HG03439 (cell line): ENCODE measurements at regions not wholly inside any gene's neighbourhood (a gene's known extent, or its start where the extent isn't known, plus 50 kb on each side); places are given as distances from the start of the nearest gene placed in this dataset.

Source experiments
- ATAC-seq: cut with Tn5 transposase; IDR thresholded peaks from one replicate; pipeline ENCODE4 v1.9.1; 2021; ENCODE audit warnings: mild to moderate bottlenecking, moderate library complexity; ENCODE audit not compliant: unreplicated experiment

- ATAC-seq = no peak
Measured at GRCh38 chr13:79681069-79681468, 200.1 kb downstream of the NDFIP2 start.

GRCh38 chr13:79680485-79680884, 199.5 kb downstream of the NDFIP2 start:
- no peak for ATAC-seq

DNA sequence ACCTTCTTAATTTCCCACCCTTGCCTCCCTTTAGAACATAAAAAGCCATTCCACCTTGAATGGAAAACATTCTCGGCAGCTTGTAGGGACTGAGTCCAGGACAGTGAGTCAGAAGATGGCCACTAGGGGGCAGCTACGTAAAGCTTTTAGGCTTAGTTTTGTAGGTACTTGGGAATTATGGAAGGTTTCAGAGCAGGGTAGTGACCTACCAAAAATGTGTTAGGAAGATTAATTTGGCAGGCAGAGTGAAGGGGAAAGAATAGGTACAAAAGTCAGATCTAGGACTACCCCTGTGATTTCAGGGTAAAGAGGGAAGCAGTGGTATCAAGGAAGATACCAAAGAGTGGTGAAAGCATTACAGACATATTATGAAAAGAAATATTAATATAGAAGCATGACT, 198.4 kb downstream of the NDFIP2 start:
- peak; percentile 72 for ATAC-seq

DNA sequence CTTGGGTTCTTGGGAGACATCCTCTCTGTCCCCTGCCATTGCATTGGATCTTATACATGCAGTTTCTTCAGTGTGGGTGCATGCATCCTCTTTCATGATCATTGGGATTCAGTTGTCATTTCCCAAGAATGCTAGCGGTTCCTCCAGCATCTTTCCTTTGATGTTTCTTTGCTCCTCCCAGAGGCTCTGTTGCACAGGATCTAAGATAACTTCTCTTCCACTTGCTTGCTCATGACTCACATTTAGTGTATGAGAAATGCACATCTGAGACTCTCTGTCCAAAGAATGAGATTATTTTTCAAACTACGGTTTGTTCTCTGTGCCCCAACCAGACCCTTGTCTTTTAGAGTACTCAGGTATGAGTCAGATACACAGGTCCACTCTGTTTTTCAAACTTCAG, 197.1 kb downstream of the NDFIP2 start:
- ATAC-seq = no peak

- ATAC-seq = no peak
Measured at GRCh38 chr13:79675931-79676660, 195.1 kb downstream of the NDFIP2 start.

- no peak for ATAC-seq
Measured at GRCh38 chr13:79674765-79675515, 194.0 kb downstream of the NDFIP2 start.

- no peak for ATAC-seq
Measured at GRCh38 chr13:79673993-79674377, 193.0 kb downstream of the NDFIP2 start.

DNA sequence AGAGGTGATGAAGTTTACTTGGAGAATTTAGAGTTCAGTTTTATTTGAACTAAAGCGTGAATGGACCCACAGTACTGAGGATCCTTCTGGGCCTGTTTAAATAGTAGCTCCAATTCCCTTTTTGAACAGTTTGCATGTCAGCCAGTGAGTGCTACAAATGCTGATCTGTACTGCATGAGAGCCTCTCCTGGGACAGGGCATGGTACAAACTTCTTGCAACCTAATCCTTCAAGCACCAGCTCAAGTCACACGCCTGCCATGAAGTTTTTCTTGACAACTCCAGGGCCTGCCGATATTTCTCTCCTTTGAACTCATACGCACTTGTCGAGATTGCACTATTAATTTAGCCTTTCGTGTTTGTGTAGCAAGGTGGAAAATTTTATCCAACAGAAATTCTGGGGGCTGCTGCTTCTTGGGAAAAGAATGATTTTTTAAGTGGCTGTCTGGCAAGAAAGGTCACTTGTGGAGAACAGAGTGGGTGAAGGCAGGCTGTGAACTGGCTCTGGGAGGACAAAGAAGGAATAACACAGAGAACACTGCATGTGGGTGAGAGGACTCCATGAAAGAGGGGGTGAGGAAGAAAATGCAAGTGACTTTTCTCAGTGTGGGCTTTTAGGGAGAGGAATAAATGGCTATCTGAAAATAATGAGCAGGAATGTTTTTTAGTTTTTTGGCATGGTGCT, 192.5 kb downstream of the NDFIP2 start:
- ATAC-seq = no peak

- ATAC-seq = no peak
Measured at GRCh38 chr13:79671420-79671819, 190.5 kb downstream of the NDFIP2 start.

GRCh38 chr13:79668201-79668752, 187.3 kb downstream of the NDFIP2 start:
- ATAC-seq = no peak

DNA sequence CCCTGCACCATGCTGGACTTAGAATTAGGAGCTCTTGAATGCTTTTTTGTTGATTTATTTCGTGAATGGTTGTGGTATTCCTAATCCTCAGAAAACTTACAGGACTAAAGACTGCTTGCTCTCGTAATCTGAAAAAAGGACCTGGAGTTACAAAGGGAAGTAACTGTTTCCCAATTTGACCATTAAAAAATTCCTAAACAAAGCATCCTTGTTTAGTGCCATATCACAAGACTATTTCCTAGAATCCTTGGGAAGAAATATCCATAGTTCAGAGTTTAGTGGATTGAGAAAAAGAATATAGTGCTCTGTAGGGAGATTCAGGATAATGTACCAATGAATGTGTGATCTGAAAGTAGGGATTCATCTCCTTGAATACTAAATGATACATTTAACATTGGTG, 186.8 kb downstream of the NDFIP2 start:
- ATAC-seq = no peak

DNA sequence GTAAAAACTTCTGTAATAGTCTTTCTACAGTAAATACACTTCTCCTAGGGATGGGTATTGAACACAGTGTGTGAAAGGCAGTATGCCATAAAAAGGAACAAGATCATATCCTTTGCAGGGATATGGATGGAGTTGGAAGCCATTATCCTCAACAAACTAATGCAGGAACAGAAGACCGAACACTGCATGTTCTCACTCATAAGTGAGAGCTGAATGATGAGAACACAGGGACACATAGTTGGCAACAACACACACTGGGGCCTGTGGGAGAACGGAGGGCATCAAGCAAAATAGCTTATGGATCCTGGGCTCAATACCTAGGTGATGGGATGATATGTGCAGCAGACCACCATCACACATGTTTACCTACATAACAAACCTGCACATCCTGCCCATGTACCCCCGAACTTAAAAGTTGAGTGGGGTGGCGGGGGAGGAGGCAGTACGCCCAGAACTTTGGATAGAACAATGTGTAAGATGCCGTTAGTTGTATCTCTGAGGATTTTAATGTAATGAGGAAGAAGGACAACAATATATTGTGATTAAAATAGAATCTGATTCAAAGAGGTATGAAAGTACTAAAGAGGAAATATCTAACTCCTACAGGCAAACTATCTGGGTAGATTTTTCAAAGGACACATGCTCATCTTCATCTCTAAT, 183.2 kb downstream of the NDFIP2 start:
- ATAC-seq = no peak

GRCh38 chr13:79663435-79663834, 182.5 kb downstream of the NDFIP2 start:
- no peak for ATAC-seq

GRCh38 chr13:79662882-79663281, 181.9 kb downstream of the NDFIP2 start:
- ATAC-seq = no peak

- ATAC-seq = peak; percentile 73
Measured at GRCh38 chr13:79660361-79660760, 179.4 kb downstream of the NDFIP2 start.

DNA sequence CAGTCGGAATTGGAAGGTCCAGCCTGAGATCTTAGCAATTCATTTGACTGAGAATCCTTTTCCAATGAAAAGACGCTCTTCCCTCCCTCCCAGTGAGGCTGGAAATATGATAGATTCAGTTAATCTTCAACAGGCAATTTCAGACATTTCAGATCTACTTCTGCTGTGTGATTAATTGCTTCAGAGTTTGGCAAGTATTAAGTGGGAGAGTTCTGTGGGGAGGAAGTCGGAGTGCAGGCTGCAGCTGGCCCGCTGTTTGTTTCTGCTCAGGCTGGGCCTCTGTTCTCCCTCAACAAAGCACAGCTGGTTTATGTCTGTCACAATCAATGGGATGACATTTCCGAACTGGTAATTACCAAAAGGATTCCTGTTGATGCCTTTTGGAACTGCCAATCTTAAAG, 178.2 kb downstream of the NDFIP2 start:
- no peak for ATAC-seq

DNA sequence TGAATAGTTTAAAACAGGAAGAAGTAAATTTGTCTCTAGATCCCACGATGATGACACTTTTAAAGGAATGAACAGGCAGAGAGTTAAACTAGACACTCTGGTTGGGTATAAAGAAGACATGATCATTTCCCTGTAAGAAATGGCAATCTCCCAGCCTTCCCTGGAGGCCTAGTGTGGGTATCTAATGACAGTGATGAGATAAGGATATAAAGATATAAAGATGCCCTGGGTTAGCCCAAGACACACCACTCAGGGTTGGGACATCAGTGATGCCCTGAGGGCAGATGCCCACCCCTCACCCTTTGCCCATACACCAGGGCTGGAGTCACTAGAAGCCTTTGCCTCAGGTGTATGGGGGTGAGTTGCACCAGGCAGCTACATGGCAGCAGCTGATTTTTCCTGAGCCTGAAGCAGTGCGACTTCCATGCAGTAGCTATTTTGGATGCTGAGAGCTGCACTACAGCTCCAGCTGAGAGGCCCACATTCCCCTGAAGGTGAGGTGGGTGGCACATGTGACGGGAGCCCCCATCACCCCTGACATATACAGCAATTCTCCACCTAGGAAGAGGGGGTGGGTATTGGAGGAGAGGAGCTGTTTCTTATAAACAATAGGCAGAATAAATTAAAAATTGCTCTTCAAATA, 177.5 kb downstream of the NDFIP2 start:
- ATAC-seq = no peak

DNA sequence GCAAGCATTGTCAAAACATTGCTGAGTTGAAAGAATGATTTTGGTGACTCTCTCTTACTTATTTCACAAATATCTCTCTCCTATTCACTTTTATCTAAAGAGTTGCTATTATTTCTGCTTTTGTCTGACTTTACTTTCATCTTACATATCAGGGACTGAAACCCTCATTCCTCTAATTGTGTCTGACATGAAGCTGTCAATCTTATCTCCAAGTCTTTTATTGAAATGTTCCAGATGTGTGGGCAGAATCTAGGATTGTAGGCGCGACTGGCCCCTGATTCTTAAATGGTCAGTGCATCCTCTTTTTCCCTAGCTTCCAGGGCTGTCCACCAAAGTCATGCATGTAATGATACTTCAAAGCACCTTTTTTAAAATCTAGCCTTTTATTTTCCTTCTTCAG, 174.6 kb downstream of the NDFIP2 start:
- no peak for ATAC-seq

GRCh38 chr13:79654520-79654919, 173.6 kb downstream of the NDFIP2 start:
- no peak for ATAC-seq

DNA sequence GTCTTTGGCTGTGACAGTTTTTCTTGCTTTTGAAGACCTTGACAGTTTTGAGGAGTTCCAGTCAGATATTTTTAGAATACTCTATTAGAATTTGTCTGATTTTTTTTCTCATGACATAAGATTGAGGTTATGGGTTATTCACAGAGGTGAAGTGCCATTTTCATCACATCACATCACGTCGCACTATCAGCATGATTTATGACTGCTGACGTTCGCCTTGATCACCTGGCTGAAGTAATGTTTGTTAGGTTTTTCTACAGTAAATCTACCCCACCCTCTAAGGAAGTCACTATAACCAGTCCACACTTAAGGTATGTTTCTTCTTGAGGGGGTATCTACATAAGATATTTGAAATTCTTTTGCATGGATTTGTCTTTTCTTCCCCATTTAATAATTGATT, 169.7 kb downstream of the NDFIP2 start:
- no peak for ATAC-seq

DNA sequence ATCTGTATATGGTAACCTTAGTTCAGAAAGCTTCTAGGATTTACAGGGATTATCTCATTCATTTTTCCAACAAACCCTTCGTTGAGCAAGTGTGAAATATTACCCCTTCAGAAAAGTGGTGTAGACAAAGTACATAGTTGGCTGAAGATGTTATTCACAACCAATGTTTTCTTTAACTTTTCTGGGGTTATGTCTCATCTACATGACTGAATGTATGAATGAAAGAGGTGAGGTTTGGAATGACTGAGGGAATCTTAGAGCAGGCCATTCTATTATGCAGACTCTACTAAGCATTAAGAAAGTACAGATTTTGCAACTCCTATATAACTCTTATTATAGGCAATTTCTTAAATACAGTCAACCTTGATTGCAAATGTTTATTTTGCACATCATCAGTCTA, 167.2 kb downstream of the NDFIP2 start:
- ATAC-seq = no peak
